Kidney (tissue), 13 donors: ENCODE measurements at regions not wholly inside any gene's neighbourhood (a gene's known extent, or its start where the extent isn't known, plus 50 kb on each side); places are given as distances from the start of the nearest gene placed in this dataset.

Experiments
- DNase-seq, 5 donors: peaks; one replicate each; pipeline ENCODE4 v3.0.0-alpha.2; 2013 to 2020
- FAIRE-seq: peaks from 2 replicates; lab custom pipeline; 2012; peaks lifted over from hg19 to GRCh38; lab: Jason Lieb, UNC
- H3K27ac ChIP-seq, 2 donors: one replicate each; pipeline ENCODE4 v1.7.0; 2013; ENCODE audit warnings: low read depth in 2 of 2, low read length in 2 of 2, inconsistent platforms in 1 of 2
- H3K27me3 ChIP-seq: one replicate; pipeline ENCODE4 v1.7.1; 2013; ENCODE audit warnings: low read length, inconsistent platforms; ENCODE audit not compliant: control insufficient read depth, insufficient read depth
- H3K36me3 ChIP-seq, 3 donors: one replicate each; pipeline versions ENCODE4 v1.7.0 to v1.7.1; 2013; ENCODE audit warnings: low read length in 3 of 3, control low read depth in 1 of 3, inconsistent platforms in 1 of 3; ENCODE audit not compliant: insufficient read depth in 3 of 3, control insufficient read depth in 2 of 3
- H3K4me1 ChIP-seq, 3 donors: one replicate each; pipeline versions ENCODE4 v1.7.0 to v1.7.1; 2013; ENCODE audit warnings: low read length in 3 of 3, inconsistent platforms in 1 of 3, low read depth in 1 of 3; ENCODE audit not compliant: control insufficient read depth in 2 of 3, insufficient read depth in 2 of 3
- H3K4me3 ChIP-seq, 3 donors: one replicate each; pipeline versions ENCODE4 v1.7.0 to v1.8.1; 2013; ENCODE audit warnings: low read length in 3 of 3, control low read depth in 1 of 3, inconsistent platforms in 1 of 3
- H3K9ac ChIP-seq, 3 donors: one replicate each; pipeline versions ENCODE4 v1.7.0 to v1.7.1; 2013; ENCODE audit warnings: low read length in 3 of 3, control low read depth in 1 of 3, inconsistent platforms in 1 of 3
- H3K9me3 ChIP-seq, 3 donors: one replicate each; pipeline versions ENCODE4 v1.7.0 to v1.7.1; 2013; ENCODE audit warnings: low read length in 3 of 3, control low read depth in 1 of 3, inconsistent platforms in 1 of 3; ENCODE audit not compliant: control insufficient read depth in 2 of 3, insufficient read depth in 1 of 3
- intact Hi-C: fragments of 100-400 bp; cut with DNase I; formaldehyde crosslinking; loops from one replicate; pipeline ENCODE4 v1.11.1; 2022
- TF ChIP-seq, protein P1 (sequence below): IDR thresholded peaks from 3 replicates; pipeline ENCODE4 v1.5.1; 2012; ENCODE audit warnings: mild to moderate bottlenecking, moderate library complexity, borderline replicate concordance; ENCODE audit not compliant: insufficient read depth; ENCODE audit errors: extremely low read depth
- donor health status: control.
- donor health status: control.
- donor health status: control.
- donor health status: control.
- donor health status: control.
- donor health status: DM: yes; HTN: yes; CAD: no.
- donor health status: Normal renal cell carcinoma (clear cell type).

DNA sequence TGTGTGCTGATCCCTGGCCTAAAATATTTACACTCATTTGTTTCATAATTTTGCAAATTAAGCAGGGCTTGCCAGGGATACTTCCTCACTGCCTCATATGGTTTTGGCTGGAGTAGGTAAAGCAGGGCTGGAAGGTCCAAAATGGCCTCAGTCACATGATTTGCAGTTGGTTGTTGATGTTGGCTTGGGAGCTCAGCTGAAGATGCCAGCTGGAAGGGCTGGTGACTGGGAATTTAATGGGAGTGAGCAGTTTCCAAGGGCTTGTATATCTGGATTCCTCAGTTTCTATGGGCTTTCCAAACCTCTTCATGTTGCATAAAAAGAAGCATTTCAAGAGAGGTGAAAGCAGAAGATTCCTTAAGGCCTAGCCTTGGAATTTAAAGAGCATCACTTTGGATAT lies 729.3 kb downstream of the CDH18 start:
- H3K27me3 ChIP-seq: no peaks in the 10 kb centered on the region
- intact Hi-C loops: no loop called here
- no peak overlapping the region for H3K27ac ChIP-seq
- H3K9me3 ChIP-seq: no peaks in the 10 kb centered on the region
- no peak overlapping the region for H3K9ac ChIP-seq
- no peaks in the 10 kb centered on the region for H3K4me1 ChIP-seq
- FAIRE-seq: no peak
- no peak for DNase-seq
- no peaks in the 10 kb centered on the region for H3K36me3 ChIP-seq
- TF ChIP-seq, protein P1, sequence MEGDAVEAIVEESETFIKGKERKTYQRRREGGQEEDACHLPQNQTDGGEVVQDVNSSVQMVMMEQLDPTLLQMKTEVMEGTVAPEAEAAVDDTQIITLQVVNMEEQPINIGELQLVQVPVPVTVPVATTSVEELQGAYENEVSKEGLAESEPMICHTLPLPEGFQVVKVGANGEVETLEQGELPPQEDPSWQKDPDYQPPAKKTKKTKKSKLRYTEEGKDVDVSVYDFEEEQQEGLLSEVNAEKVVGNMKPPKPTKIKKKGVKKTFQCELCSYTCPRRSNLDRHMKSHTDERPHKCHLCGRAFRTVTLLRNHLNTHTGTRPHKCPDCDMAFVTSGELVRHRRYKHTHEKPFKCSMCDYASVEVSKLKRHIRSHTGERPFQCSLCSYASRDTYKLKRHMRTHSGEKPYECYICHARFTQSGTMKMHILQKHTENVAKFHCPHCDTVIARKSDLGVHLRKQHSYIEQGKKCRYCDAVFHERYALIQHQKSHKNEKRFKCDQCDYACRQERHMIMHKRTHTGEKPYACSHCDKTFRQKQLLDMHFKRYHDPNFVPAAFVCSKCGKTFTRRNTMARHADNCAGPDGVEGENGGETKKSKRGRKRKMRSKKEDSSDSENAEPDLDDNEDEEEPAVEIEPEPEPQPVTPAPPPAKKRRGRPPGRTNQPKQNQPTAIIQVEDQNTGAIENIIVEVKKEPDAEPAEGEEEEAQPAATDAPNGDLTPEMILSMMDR: no peak
- no peak overlapping the region for H3K4me3 ChIP-seq

DNA sequence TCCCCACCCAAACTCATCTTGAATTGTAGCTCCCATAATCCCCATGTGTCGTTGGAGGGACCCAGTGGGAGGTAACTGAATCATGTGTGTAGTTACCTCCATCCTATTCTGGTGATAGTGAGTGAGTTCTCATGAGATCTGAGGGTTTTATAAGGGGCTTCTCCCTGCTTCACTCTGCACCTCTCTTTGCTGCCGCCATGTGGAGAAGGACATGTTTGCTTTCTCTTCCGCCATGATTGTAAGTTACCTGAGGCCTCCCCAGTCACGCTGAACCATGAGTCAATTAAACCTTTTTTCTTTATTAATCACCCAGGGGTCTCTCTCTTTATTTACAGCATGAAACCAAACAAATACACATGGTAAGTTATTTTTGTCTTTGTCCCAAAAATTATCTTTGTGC lies 726.1 kb downstream of the CDH18 start:
- H3K9ac ChIP-seq: no peak overlapping the region
- no peaks in the 10 kb centered on the region for H3K36me3 ChIP-seq
- no peak for FAIRE-seq
- intact Hi-C loops: no loop called here
- H3K4me3 ChIP-seq: no peak overlapping the region
- no peaks in the 10 kb centered on the region for H3K9me3 ChIP-seq
- no peaks in the 10 kb centered on the region for H3K27me3 ChIP-seq
- H3K27ac ChIP-seq: no peak overlapping the region
- no peak for DNase-seq
- H3K4me1 ChIP-seq: no peaks in the 10 kb centered on the region
- TF ChIP-seq, protein P1: no peak

- Histone ChIP-seq H3K9ac (no peak overlapping the region), H3K27me3 (no peaks in the 10 kb centered on the region), H3K27ac (no peak overlapping the region), H3K4me1 (no peaks in the 10 kb centered on the region), H3K36me3 (no peaks in the 10 kb centered on the region), H3K4me3 (no peak overlapping the region), H3K9me3 (no peaks in the 10 kb centered on the region)
- intact Hi-C loops: no loop called here
- no peak for DNase-seq
- TF ChIP-seq, protein P1: no peak
- FAIRE-seq: no peak
These were observed 723.2 kb downstream of the CDH18 start for GRCh38 chr5:19264821-19265220.

DNA sequence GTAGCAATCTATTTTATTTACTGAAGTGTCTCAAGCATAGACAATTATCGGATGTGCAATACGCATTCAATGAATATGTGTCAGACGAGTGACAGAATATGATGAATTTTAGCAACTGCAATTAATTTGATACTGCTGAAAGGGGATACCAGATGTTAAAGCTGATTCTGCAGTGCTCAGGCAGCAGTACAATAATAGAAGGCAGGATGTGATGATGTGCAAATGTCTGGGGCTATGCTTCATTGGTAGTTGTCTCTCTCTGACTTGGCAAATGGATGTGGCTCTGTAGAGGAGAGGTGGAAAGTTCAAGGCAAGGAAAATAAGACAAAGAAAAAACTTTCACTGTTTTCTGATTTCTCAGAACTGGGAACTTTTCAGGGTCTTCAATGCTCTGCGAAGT lies 721.2 kb downstream of the CDH18 start:
- no peaks in the 10 kb centered on the region for H3K9me3 ChIP-seq
- H3K9ac ChIP-seq: no peak overlapping the region
- DNase-seq: no peak
- H3K4me3 ChIP-seq: no peak overlapping the region
- no peak for FAIRE-seq
- intact Hi-C loops: no loop called here
- no peaks in the 10 kb centered on the region for H3K4me1 ChIP-seq
- H3K36me3 ChIP-seq: no peaks in the 10 kb centered on the region
- no peaks in the 10 kb centered on the region for H3K27me3 ChIP-seq
- no peak overlapping the region for H3K27ac ChIP-seq
- TF ChIP-seq, protein P1: no peak
